SW 1271 (cell line): ENCODE measurements at regions not wholly inside any gene's neighbourhood (a gene's known extent, or its start where the extent isn't known, plus 50 kb on each side); places are given as distances from the start of the nearest gene placed in this dataset.

Experiments used
- DNase-seq, 2 experiments: peaks; one replicate each; lab custom pipeline; 2025; lab: John Stamatoyannopoulos, UW

GRCh38 chr10:21263263-21263803 lies 262.1 kb downstream of the SKIDA1 start:
- no peak for DNase-seq

GRCh38 chr10:21261842-21262294 lies 263.6 kb downstream of the SKIDA1 start:
- DNase-seq, result no peak

- no peak for DNase-seq
Observed at GRCh38 chr10:21260506-21261149, 264.9 kb downstream of the SKIDA1 start.

- DNase-seq, result no peak
Observed at GRCh38 chr10:21260066-21260465, 265.4 kb downstream of the SKIDA1 start.

- DNase-seq, result no peak
Observed at GRCh38 chr10:21257919-21258318, 267.6 kb downstream of the SKIDA1 start.

GRCh38 chr10:21257191-21257590 lies 268.3 kb downstream of the SKIDA1 start:
- no peak for DNase-seq

GRCh38 chr10:21249435-21249834 lies 276.0 kb downstream of the SKIDA1 start:
- no peak for DNase-seq

GRCh38 chr10:21247592-21247991 lies 277.9 kb downstream of the SKIDA1 start:
- DNase-seq, result no peak

GRCh38 chr10:21246178-21246577 lies 279.3 kb downstream of the SKIDA1 start:
- no peak for DNase-seq

GRCh38 chr10:21243748-21244257 lies 281.7 kb downstream of the SKIDA1 start:
- no peak for DNase-seq

- no peak for DNase-seq
Observed at GRCh38 chr10:21242915-21243314, 282.6 kb downstream of the SKIDA1 start.

- DNase-seq, result no peak
Observed at GRCh38 chr10:21238717-21239116, 286.8 kb downstream of the SKIDA1 start.

GRCh38 chr10:21238044-21238443 lies 287.4 kb downstream of the SKIDA1 start:
- no peak for DNase-seq

- no peak for DNase-seq
Observed at GRCh38 chr10:21234761-21235160, 290.7 kb downstream of the SKIDA1 start.

- no peak for DNase-seq
Observed at GRCh38 chr10:21230219-21230618, 295.3 kb downstream of the SKIDA1 start.

- no peak for DNase-seq
Observed at GRCh38 chr10:21217748-21218367, 307.6 kb downstream of the SKIDA1 start.

- DNase-seq, result no peak
Observed at GRCh38 chr10:21217107-21217506, 308.4 kb downstream of the SKIDA1 start.

- no peak for DNase-seq
Observed at GRCh38 chr10:21214329-21214728, 311.2 kb downstream of the SKIDA1 start.

- DNase-seq, result no peak
Observed at GRCh38 chr10:21213381-21213780, 312.1 kb downstream of the SKIDA1 start.

- DNase-seq, result no peak
Observed at GRCh38 chr10:21212912-21213311, 312.6 kb downstream of the SKIDA1 start.

- no peak for DNase-seq
Observed at GRCh38 chr10:21212348-21212747, 313.1 kb downstream of the SKIDA1 start.

GRCh38 chr10:21209495-21209894 lies 312.4 kb upstream of the NEBL start:
- no peak for DNase-seq

GRCh38 chr10:21208666-21209316 lies 311.7 kb upstream of the NEBL start:
- no peak for DNase-seq
